Endothelial cell of umbilical vein (primary cell): ENCODE measurements at regions not wholly inside any gene's neighbourhood (a gene's known extent, or its start where the extent isn't known, plus 50 kb on each side); places are given as distances from the start of the nearest gene placed in this dataset.
"Not testable (repeated sequence)": the region's sequence is repeated elsewhere in the genome, so short reads cannot be mapped to it uniquely, and the experiment has no call there.

Experiments
- BruUV-seq: library from RNA; stranded (reverse); fragments of 400-500 nt; replicated peaks from 2 replicates; lab custom pipeline; 2021; lab: Mats Ljungman, UMichigan
- CTCF ChIA-PET: fragments of 300-600, 350-600 bp; sonication (Branson Sonifier 250); formaldehyde crosslinking; loops from one replicate; lab custom pipeline; 2021; ENCODE audit warnings: antibody characterized with exemption, inconsistent platforms; lab: Charles Lee
- POLR2A ChIA-PET: fragments of 300-600, 350-600 bp; sonication (Branson Sonifier 250); formaldehyde crosslinking; loops from one replicate; lab custom pipeline; 2021; ENCODE audit warnings: antibody characterized with exemption, inconsistent platforms; lab: Charles Lee
- DNase-seq: peaks from one replicate; pipeline ENCODE4 v3.0.0-alpha.2; 2011; ENCODE audit warnings: low read depth, low spot score
- FAIRE-seq: peaks from 2 replicates; lab custom pipeline; 2011; peaks lifted over from hg19 to GRCh38; lab: Jason Lieb, UNC
- H2AFZ ChIP-seq: 2 replicates; pipeline ENCODE4 v1.6.0; 2012; ENCODE audit warnings: low read depth, low read length, control low read depth, inconsistent platforms
- H3K27ac ChIP-seq: 2 replicates; pipeline ENCODE4 v1.5.1; 2011; ENCODE audit warnings: low read depth, mild to moderate bottlenecking, control low read depth, low read length, moderate library complexity; ENCODE audit not compliant: insufficient read depth
- H3K27me3 ChIP-seq, 2 experiments: 2 replicates each; pipeline versions ENCODE4 v1.6.0 to v1.6.1; 2011; ENCODE audit warnings: low read length in 2 of 2, mixed read lengths in 1 of 2; ENCODE audit not compliant: control insufficient read depth in 2 of 2, insufficient read depth in 2 of 2
- H3K36me3 ChIP-seq, 2 experiments: 2 replicates in 1 of 2; 3 replicates in 1 of 2; pipeline ENCODE4 v1.5.1; 2011; ENCODE audit warnings: low read length in 2 of 2, mild to moderate bottlenecking in 1 of 2, moderate library complexity in 1 of 2; ENCODE audit not compliant: control insufficient read depth in 2 of 2, insufficient read depth in 2 of 2; ENCODE audit errors: extremely low read depth in 1 of 2
- H3K4me1 ChIP-seq: 3 replicates; pipeline ENCODE4 v1.5.1; 2011; ENCODE audit warnings: mild to moderate bottlenecking, low read length; ENCODE audit not compliant: control insufficient read depth, insufficient read depth; ENCODE audit errors: extremely low read depth
- H3K4me2 ChIP-seq: 2 replicates; pipeline ENCODE4 v1.6.1; 2011; ENCODE audit warnings: low read length, control low read depth, mixed read lengths; ENCODE audit not compliant: insufficient read depth
- H3K4me3 ChIP-seq, 3 experiments: fragments of 200-600 bp in 1 of 3; sonication (generic), shearing (Covaris generic) in 1 of 3; replicated peaks in 1 of 3; 2 replicates each; pipeline ENCODE4 v1.5.1; 2011 to 2016; ENCODE audit warnings: control low read depth in 3 of 3, low read length in 3 of 3, mild to moderate bottlenecking in 2 of 3, inconsistent platforms in 1 of 3, low read depth in 1 of 3, moderate library complexity in 1 of 3; ENCODE audit not compliant: insufficient read depth in 1 of 3
- H3K79me2 ChIP-seq: 2 replicates; pipeline ENCODE4 v1.6.0; 2012; ENCODE audit warnings: low read length, inconsistent platforms; ENCODE audit not compliant: control insufficient read depth, insufficient read depth
- H3K9ac ChIP-seq: replicated peaks from 2 replicates; pipeline ENCODE3; 2011; ENCODE audit warnings: low read length, control low read depth; ENCODE audit not compliant: insufficient read depth; ENCODE audit errors: extremely low read depth
- H3K9me1 ChIP-seq: replicated peaks from 3 replicates; pipeline ENCODE4 v1.6.0; 2011; ENCODE audit warnings: mild to moderate bottlenecking, low read length; ENCODE audit not compliant: control insufficient read depth, insufficient read depth; ENCODE audit errors: extremely low read depth
- H3K9me3 ChIP-seq: replicated peaks from 2 replicates; pipeline ENCODE4 v1.5.1; 2012; ENCODE audit warnings: low read length, inconsistent platforms; ENCODE audit not compliant: control insufficient read depth, insufficient read depth
- H4K20me1 ChIP-seq: replicated peaks from 2 replicates; pipeline ENCODE3; 2011; ENCODE audit warnings: mild to moderate bottlenecking, low read length; ENCODE audit not compliant: control insufficient read depth, insufficient read depth; ENCODE audit errors: extremely low read depth
- CTCF ChIP-seq, 2 donors: IDR thresholded peaks; 1 replicate in 1 of 2; 2 replicates in 1 of 2; pipeline ENCODE4 v1.5.1; 2011; ENCODE audit warnings: low read length in 2 of 2, mild to moderate bottlenecking in 2 of 2, moderate library complexity in 2 of 2, control low read depth in 1 of 2, inconsistent platforms in 1 of 2, low read depth in 1 of 2; ENCODE audit not compliant: insufficient read depth in 1 of 2; ENCODE audit errors: extremely low read depth in 1 of 2
- EZH2 ChIP-seq: IDR thresholded peaks from 2 replicates; pipeline ENCODE4 v1.6.1; 2012; ENCODE audit warnings: borderline replicate concordance, low read depth, mild to moderate bottlenecking, moderate library complexity, low read length, inconsistent platforms; ENCODE audit not compliant: severe bottlenecking
- FOS ChIP-seq: IDR thresholded peaks from 2 replicates; pipeline ENCODE4 v1.6.1; 2011; ENCODE audit warnings: mild to moderate bottlenecking, low read length, moderate library complexity, borderline replicate concordance; ENCODE audit not compliant: insufficient read depth
- GATA2 ChIP-seq: IDR thresholded peaks from 2 replicates; pipeline ENCODE4 v1.7.0; 2011; ENCODE audit warnings: low read depth, mild to moderate bottlenecking, moderate library complexity, mixed read lengths, low read length; ENCODE audit not compliant: insufficient read length, insufficient read depth
- JUN ChIP-seq: IDR thresholded peaks from 2 replicates; pipeline ENCODE4 v1.6.1; 2011; ENCODE audit warnings: borderline replicate concordance, low read depth; ENCODE audit not compliant: insufficient read length, insufficient read depth
- MAX ChIP-seq: IDR thresholded peaks from 2 replicates; pipeline ENCODE4 v1.6.1; 2011; ENCODE audit not compliant: insufficient read depth, insufficient read length
- MYC ChIP-seq: IDR thresholded peaks from one replicate; pipeline ENCODE4 v1.6.1; 2011; ENCODE audit warnings: mild to moderate bottlenecking, low read depth, low read length
- POLR2A ChIP-seq: IDR thresholded peaks from 2 replicates; pipeline ENCODE4 v1.6.1; 2012; ENCODE audit warnings: low read depth, mild to moderate bottlenecking, control low read depth, low read length
- POLR2AphosphoS5 ChIP-seq: IDR thresholded peaks from 2 replicates; pipeline ENCODE4 v1.6.1; 2012; ENCODE audit warnings: low read depth, mild to moderate bottlenecking, control low read depth, low read length, moderate library complexity; ENCODE audit not compliant: insufficient read depth
- dilution Hi-C: fragments of 300-500 bp; cut with MboI; formaldehyde crosslinking; loops from one replicate; pipeline ENCODE4 v1.15.0; 2019; ENCODE audit warnings: low sequenced_read_pairs; ENCODE audit not compliant: extremely low pct_ligation_motif_present
- intact Hi-C: fragments of 100-400 bp; cut with micrococcal nuclease; formaldehyde crosslinking; loops from one replicate; pipeline ENCODE4 v1.10.0; 2022

- H3K36me3 ChIP-seq = no peaks in the 10 kb centered on the region
- DNase-seq = no peak
- peaks cover 21% of the 10 kb centered on the region for H3K4me1 ChIP-seq
- no peak for TF ChIP-seq FOS
- TF ChIP-seq CTCF (IDR thresholded peaks at IDR 0.05; ENCODE audit: extremely low read depth in 1 of 2, insufficient read depth in 1 of 2, low read depth in 1 of 2, low read length in 2 of 2) = no peak
- no peak for TF ChIP-seq EZH2
- TF ChIP-seq MYC = no peak
- TF ChIP-seq GATA2 = no peak
- no peak for TF ChIP-seq POLR2A
- TF ChIP-seq POLR2AphosphoS5 = no peak
- no peak for TF ChIP-seq JUN
- no peak for TF ChIP-seq MAX
- H3K79me2 ChIP-seq = no peaks in the 10 kb centered on the region
- no peak overlapping the region for H3K4me2 ChIP-seq
- H2AFZ ChIP-seq = peak overlapping the region; percentile 62
- H3K9ac ChIP-seq = no peak overlapping the region
- no peaks in the 10 kb centered on the region for H4K20me1 ChIP-seq
- intact Hi-C loops (no loop called here), dilution Hi-C loops (loop anchor here (25.0 kb wide), 1 partner anchor 228 kb away; the partner anchor contains the start of gene TNPO1)
- POLR2A ChIA-PET = no interaction called here
- H3K9me1 ChIP-seq = no peaks in the 10 kb centered on the region
- H3K4me3 ChIP-seq = no peak overlapping the region
- CTCF ChIA-PET = interaction anchor here (1.3 to 1.4 kb wide), 3 partner anchors 17 to 60 kb away, joined by 3 to 4 read pairs (median 3); no protein-coding TSS in a partner anchor
- no peak for FAIRE-seq
- BruUV-seq = no TSS peak
- no peak overlapping the region for H3K27ac ChIP-seq
- no peaks in the 10 kb centered on the region for H3K27me3 ChIP-seq
- no peaks in the 10 kb centered on the region for H3K9me3 ChIP-seq
These were observed 77.3 kb upstream of the ZNF366 start for GRCh38 chr5:72584466-72584865.

- H4K20me1 ChIP-seq, H2AFZ ChIP-seq, H3K4me3 ChIP-seq, H3K4me1 ChIP-seq, CTCF ChIA-PET, DNase-seq, H3K9ac ChIP-seq, H3K4me2 ChIP-seq, H3K27ac ChIP-seq, H3K79me2 ChIP-seq, FAIRE-seq, H3K27me3 ChIP-seq, BruUV-seq, intact Hi-C loops, POLR2A ChIA-PET, H3K36me3 ChIP-seq, H3K9me1 ChIP-seq, H3K9me3 ChIP-seq: not testable (repeated sequence)
- dilution Hi-C loops = loop anchor here (25.0 kb wide), 1 partner anchor 233 kb away; the partner anchor contains the start of gene TNPO1
These were observed 72.1 kb upstream of the ZNF366 start for GRCh38 chr5:72579290-72579689.
